ENCODE measurements at regions not wholly inside any gene's neighbourhood (a gene's known extent, or its start where the extent isn't known, plus 50 kb on each side); places are given as distances from the start of the nearest gene placed in this dataset.

DNA sequence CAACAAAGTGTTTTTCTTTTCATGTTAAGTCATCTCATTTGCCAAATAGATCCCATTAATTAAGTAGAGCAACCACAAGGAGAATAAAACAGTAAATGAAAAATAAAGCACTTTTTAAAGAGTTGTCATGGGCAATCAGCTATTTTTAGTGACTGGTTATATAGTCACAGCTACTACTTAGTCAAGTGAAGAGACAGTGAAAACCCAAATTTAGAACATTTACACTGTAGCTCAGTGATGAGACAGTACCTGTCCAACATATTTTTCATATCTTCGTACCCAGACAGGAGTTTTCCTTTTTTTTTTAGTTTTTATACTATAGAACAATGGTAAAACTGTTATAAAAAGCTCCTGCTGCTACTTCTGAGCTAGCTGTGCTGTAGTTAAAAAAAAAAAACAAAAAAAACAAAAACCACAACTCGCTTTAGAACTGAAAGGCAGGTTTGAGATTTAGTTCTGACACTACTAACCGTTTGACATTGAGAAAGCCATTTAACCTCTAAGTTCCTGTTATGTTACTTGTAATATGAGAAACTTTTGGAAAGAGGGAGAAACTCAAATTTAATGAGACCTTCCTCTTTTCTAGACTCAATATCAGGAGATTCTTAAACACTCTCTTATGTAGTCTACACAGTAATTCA, 777.5 kb downstream of the ADGRL2 start:
- H3K4me3 ChIP-seq (ENCODE audit: low read length): no peak overlapping the region
- POLR2A ChIA-PET: no interaction called here
- no peaks in the 10 kb centered on the region for H3K27me3 Mint-ChIP-seq
- H3K36me3 Mint-ChIP-seq (ENCODE audit: low read depth): no peaks in the 10 kb centered on the region
- CTCF ChIA-PET: no interaction called here
- no peak for DNase-seq
- no peak overlapping the region for H3K27ac ChIP-seq (ENCODE audit: low read depth in 1 of 2, low read length in 2 of 2)
- no peaks in the 10 kb centered on the region for H3K36me3 ChIP-seq (ENCODE audit: insufficient read depth, low read length)
- no peaks in the 10 kb centered on the region for H3K9me3 ChIP-seq (ENCODE audit: control insufficient read depth in 1 of 2, insufficient read depth in 1 of 2, low read length in 2 of 2)
- intact Hi-C loops (cut with DNase I, micrococcal nuclease): no loop called here
- TF ChIP-seq, protein P1, sequence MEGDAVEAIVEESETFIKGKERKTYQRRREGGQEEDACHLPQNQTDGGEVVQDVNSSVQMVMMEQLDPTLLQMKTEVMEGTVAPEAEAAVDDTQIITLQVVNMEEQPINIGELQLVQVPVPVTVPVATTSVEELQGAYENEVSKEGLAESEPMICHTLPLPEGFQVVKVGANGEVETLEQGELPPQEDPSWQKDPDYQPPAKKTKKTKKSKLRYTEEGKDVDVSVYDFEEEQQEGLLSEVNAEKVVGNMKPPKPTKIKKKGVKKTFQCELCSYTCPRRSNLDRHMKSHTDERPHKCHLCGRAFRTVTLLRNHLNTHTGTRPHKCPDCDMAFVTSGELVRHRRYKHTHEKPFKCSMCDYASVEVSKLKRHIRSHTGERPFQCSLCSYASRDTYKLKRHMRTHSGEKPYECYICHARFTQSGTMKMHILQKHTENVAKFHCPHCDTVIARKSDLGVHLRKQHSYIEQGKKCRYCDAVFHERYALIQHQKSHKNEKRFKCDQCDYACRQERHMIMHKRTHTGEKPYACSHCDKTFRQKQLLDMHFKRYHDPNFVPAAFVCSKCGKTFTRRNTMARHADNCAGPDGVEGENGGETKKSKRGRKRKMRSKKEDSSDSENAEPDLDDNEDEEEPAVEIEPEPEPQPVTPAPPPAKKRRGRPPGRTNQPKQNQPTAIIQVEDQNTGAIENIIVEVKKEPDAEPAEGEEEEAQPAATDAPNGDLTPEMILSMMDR (IDR thresholded peaks at IDR 0.05): no peak
- H3K27me3 ChIP-seq (ENCODE audit: control insufficient read depth in 1 of 2, insufficient read depth in 2 of 2, low read length in 2 of 2): no peaks in the 10 kb centered on the region
- no peak for ATAC-seq (ENCODE audit: poor library complexity)
- no peaks in the 10 kb centered on the region for H3K9me3 Mint-ChIP-seq
- H3K4me3 Mint-ChIP-seq: no peak overlapping the region
- H3K4me1 ChIP-seq (ENCODE audit: insufficient read depth, low read length): no peaks in the 10 kb centered on the region
- H3K27ac Mint-ChIP-seq: no peak overlapping the region
- no peaks in the 10 kb centered on the region for H3K4me1 Mint-ChIP-seq (ENCODE audit: low read depth)

GRCh38 chr1:82567348-82567747, 766.6 kb downstream of the ADGRL2 start:
- H3K36me3 ChIP-seq (ENCODE audit: insufficient read depth, low read length): no peaks in the 10 kb centered on the region
- H3K4me3 ChIP-seq (ENCODE audit: low read length): no peak overlapping the region
- no peak for ATAC-seq (ENCODE audit: poor library complexity)
- no peaks in the 10 kb centered on the region for H3K27me3 Mint-ChIP-seq
- H3K4me1 ChIP-seq (ENCODE audit: insufficient read depth, low read length): no peaks in the 10 kb centered on the region
- DNase-seq: no peak
- no peaks in the 10 kb centered on the region for H3K27me3 ChIP-seq (ENCODE audit: control insufficient read depth in 1 of 2, insufficient read depth in 2 of 2, low read length in 2 of 2)
- H3K4me3 Mint-ChIP-seq: no peak overlapping the region
- no peaks in the 10 kb centered on the region for H3K9me3 Mint-ChIP-seq
- H3K4me1 Mint-ChIP-seq (ENCODE audit: low read depth): no peaks in the 10 kb centered on the region
- H3K27ac Mint-ChIP-seq: no peak overlapping the region
- no peaks in the 10 kb centered on the region for H3K36me3 Mint-ChIP-seq (ENCODE audit: low read depth)
- no peaks in the 10 kb centered on the region for H3K9me3 ChIP-seq (ENCODE audit: control insufficient read depth in 1 of 2, insufficient read depth in 1 of 2, low read length in 2 of 2)
- POLR2A ChIA-PET: no interaction called here
- intact Hi-C loops (cut with DNase I, micrococcal nuclease): no loop called here
- TF ChIP-seq, protein P1 (IDR thresholded peaks at IDR 0.05): no peak
- H3K27ac ChIP-seq (ENCODE audit: low read depth in 1 of 2, low read length in 2 of 2): no peak overlapping the region
- CTCF ChIA-PET: no interaction called here

- Histone ChIP-seq H3K27ac (ENCODE audit: low read depth in 1 of 2, low read length in 2 of 2) (no peak overlapping the region), H3K9me3 (ENCODE audit: control insufficient read depth in 1 of 2, insufficient read depth in 1 of 2, low read length in 2 of 2) (no peaks in the 10 kb centered on the region), H3K4me3 (ENCODE audit: low read length) (no peak overlapping the region), H3K27me3 (ENCODE audit: control insufficient read depth in 1 of 2, insufficient read depth in 2 of 2, low read length in 2 of 2) (no peaks in the 10 kb centered on the region), H3K36me3 (ENCODE audit: insufficient read depth, low read length) (no peaks in the 10 kb centered on the region), H3K4me1 (ENCODE audit: insufficient read depth, low read length) (no peaks in the 10 kb centered on the region)
- ATAC-seq (ENCODE audit: poor library complexity) (no peak), DNase-seq (no peak)
- intact Hi-C loops (cut with DNase I, micrococcal nuclease): no loop called here
- H3K36me3 Mint-ChIP-seq (ENCODE audit: low read depth): no peaks in the 10 kb centered on the region
- CTCF ChIA-PET: no interaction called here
- H3K27me3 Mint-ChIP-seq: no peaks in the 10 kb centered on the region
- TF ChIP-seq, protein P1 (IDR thresholded peaks at IDR 0.05): no peak
- H3K27ac Mint-ChIP-seq: no peak overlapping the region
- POLR2A ChIA-PET: no interaction called here
- H3K4me1 Mint-ChIP-seq (ENCODE audit: low read depth): no peaks in the 10 kb centered on the region
- H3K9me3 Mint-ChIP-seq: no peaks in the 10 kb centered on the region
- no peak overlapping the region for H3K4me3 Mint-ChIP-seq
Observed at GRCh38 chr1:82565546-82565945, 764.8 kb downstream of the ADGRL2 start.
